Gastrocnemius medialis (tissue), 4 donors: ENCODE measurements at regions not wholly inside any gene's neighbourhood (a gene's known extent, or its start where the extent isn't known, plus 50 kb on each side); places are given as distances from the start of the nearest gene placed in this dataset.

Experiments
- POLR2A ChIP-seq, 2 donors: fragments of 450-650 bp; IDR thresholded peaks; one replicate each; pipeline ENCODE4 v1.6.1; 2017; ENCODE audit warnings: antibody characterized with exemption in 2 of 2, mild to moderate bottlenecking in 2 of 2, moderate library complexity in 2 of 2
- TF ChIP-seq, protein P1 (sequence below), 5 experiments: fragments of 450-650 bp in 3 of 5; fragments of 200-600 bp in 2 of 5; sonication (generic) in 2 of 5; IDR thresholded peaks in 4 of 5; conservative IDR thresholded peaks in 1 of 5; 1 replicate in 4 of 5; 2 replicates in 1 of 5; pipeline ENCODE4 v1.5.1; 2016 to 2019; ENCODE audit warnings: antibody characterized with exemption in 5 of 5, mild to moderate bottlenecking in 3 of 5, moderate library complexity in 3 of 5

DNA sequence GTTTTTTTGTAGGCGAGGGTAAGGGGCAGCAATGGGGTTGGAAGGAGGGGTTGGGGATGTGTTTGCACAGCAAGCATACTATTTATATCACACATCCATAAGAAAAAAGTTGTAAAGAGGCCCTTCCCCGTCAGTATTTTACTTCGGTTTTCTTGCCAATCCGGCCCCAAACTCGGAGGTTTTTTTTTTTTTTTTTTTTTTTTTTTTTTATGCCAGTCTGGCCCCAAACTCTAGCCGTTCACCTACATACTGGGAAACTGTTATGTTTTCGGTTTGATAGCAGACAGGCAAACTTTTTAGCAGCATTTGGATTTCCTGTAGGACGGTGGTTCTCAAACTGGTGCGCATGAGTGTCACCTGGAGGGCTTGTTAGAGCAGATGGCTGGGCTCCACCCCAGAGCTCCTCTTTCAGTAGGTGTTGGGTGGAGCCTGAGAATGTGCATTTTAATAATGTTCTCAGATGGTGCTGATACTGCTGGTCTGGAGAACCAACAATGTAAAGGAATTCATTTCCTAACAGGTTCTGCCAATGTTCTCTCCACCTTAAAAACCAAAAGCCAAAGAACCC, 76.5 kb upstream of the ZBED5 start:
- no peak for TF ChIP-seq POLR2A (IDR thresholded peaks at IDR 0.05)
- TF ChIP-seq, protein P1, sequence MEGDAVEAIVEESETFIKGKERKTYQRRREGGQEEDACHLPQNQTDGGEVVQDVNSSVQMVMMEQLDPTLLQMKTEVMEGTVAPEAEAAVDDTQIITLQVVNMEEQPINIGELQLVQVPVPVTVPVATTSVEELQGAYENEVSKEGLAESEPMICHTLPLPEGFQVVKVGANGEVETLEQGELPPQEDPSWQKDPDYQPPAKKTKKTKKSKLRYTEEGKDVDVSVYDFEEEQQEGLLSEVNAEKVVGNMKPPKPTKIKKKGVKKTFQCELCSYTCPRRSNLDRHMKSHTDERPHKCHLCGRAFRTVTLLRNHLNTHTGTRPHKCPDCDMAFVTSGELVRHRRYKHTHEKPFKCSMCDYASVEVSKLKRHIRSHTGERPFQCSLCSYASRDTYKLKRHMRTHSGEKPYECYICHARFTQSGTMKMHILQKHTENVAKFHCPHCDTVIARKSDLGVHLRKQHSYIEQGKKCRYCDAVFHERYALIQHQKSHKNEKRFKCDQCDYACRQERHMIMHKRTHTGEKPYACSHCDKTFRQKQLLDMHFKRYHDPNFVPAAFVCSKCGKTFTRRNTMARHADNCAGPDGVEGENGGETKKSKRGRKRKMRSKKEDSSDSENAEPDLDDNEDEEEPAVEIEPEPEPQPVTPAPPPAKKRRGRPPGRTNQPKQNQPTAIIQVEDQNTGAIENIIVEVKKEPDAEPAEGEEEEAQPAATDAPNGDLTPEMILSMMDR (IDR thresholded peaks at IDR 0.05 in 4 of 5, conservative IDR thresholded peaks at IDR 0.05 in 1 of 5) = no peak
